GM12878 (cell line): ENCODE measurements at regions not wholly inside any gene's neighbourhood (a gene's known extent, or its start where the extent isn't known, plus 50 kb on each side); places are given as distances from the start of the nearest gene placed in this dataset.

Experiments
- ATAC-seq: fragments of 200-7000 bp; cut with Tn5 transposase; 3 replicates; pipeline ENCODE4 v1.9.1; 2020; ENCODE audit warnings: mild to moderate bottlenecking, moderate library complexity
- BruUV-seq: library from RNA; stranded (reverse); fragments of 400-500 nt; replicated peaks from 2 replicates; lab custom pipeline; 2021; lab: Mats Ljungman, UMichigan
- CTCF ChIA-PET: fragments of 300-600 bp; sonication (Branson Sonifier 250); formaldehyde crosslinking; extraction: SDS; loops from one replicate; lab custom pipeline; 2021; ENCODE audit warnings: inconsistent platforms; lab: Yijun Ruan, JAX
- POLR2A ChIA-PET: fragments of 350-600 bp; formaldehyde crosslinking; extraction: SDS; loops from one replicate; lab custom pipeline; 2021; ENCODE audit warnings: inconsistent platforms; lab: Charles Lee
- RAD21 ChIA-PET: fragments of 300-600 bp; sonication (Branson Sonifier 250); formaldehyde crosslinking; loops from one replicate; lab custom pipeline; 2023; ENCODE audit warnings: antibody characterized with exemption; ENCODE audit not compliant: unreplicated experiment; lab: Charles Lee
- SMC1A ChIA-PET: fragments of 300-600 bp; sonication (Branson Sonifier 250); formaldehyde crosslinking; loops from one replicate; lab custom pipeline; 2023; ENCODE audit not compliant: unreplicated experiment, uncharacterized antibody; lab: Charles Lee
- DNase-seq: peaks from one replicate; pipeline ENCODE4 v3.0.0-alpha.2; 2011; ENCODE audit warnings: low read depth, low spot score
- FAIRE-seq: peaks from 3 replicates; lab custom pipeline; 2011; peaks lifted over from hg19 to GRCh38; lab: Jason Lieb, UNC
- H2AFZ ChIP-seq: 2 replicates; pipeline ENCODE4 v1.6.0; 2011; ENCODE audit warnings: low read depth, low read length, control low read depth; ENCODE audit not compliant: control insufficient read depth
- H3K27ac ChIP-seq: 2 replicates; pipeline ENCODE4 v1.5.1; 2011; ENCODE audit warnings: control low read depth; ENCODE audit not compliant: control insufficient read depth, insufficient read depth
- H3K27me3 ChIP-seq, 2 experiments: replicated peaks in 1 of 2; 2 replicates each; pipeline versions ENCODE4 v1.6.0 to v1.6.1; 2011; ENCODE audit warnings: low read length in 1 of 2; ENCODE audit not compliant: control insufficient read depth in 2 of 2, insufficient read depth in 2 of 2
- H3K36me3 ChIP-seq, 2 experiments: 2 replicates each; pipeline ENCODE4 v1.5.1; 2011; ENCODE audit warnings: low read length in 1 of 2; ENCODE audit not compliant: control insufficient read depth in 2 of 2, insufficient read depth in 2 of 2
- H3K4me1 ChIP-seq: 2 replicates; pipeline ENCODE4 v1.6.1; 2011; ENCODE audit warnings: mild to moderate bottlenecking, low read length, moderate library complexity, mixed read lengths; ENCODE audit not compliant: control insufficient read depth, insufficient read depth
- H3K4me2 ChIP-seq: 2 replicates; pipeline ENCODE4 v1.6.0; 2011; ENCODE audit warnings: control low read depth; ENCODE audit not compliant: control insufficient read depth, insufficient read depth
- H3K4me3 ChIP-seq: fragments of 200-600 bp; sonication (generic); 2 replicates; pipeline ENCODE4 v1.5.1; 2016
- H3K79me2 ChIP-seq: 2 replicates; pipeline ENCODE4 v1.6.0; 2011; ENCODE audit warnings: low read length; ENCODE audit not compliant: control insufficient read depth, insufficient read depth
- H3K9ac ChIP-seq: 2 replicates; pipeline ENCODE4 v1.8.0; 2011; ENCODE audit warnings: low read length, control low read depth, mixed read lengths; ENCODE audit not compliant: control insufficient read depth, insufficient read depth
- H3K9me3 ChIP-seq: replicated peaks from 3 replicates; pipeline ENCODE4 v1.5.1; 2011; ENCODE audit warnings: mild to moderate bottlenecking, low read length; ENCODE audit not compliant: control insufficient read depth, insufficient read depth
- H4K20me1 ChIP-seq: 2 replicates; pipeline ENCODE4 v1.6.0; 2011; ENCODE audit not compliant: control insufficient read depth, insufficient read depth
- CTCF ChIP-seq, 3 experiments: IDR thresholded peaks in 2 of 3; conservative IDR thresholded peaks in 1 of 3; 2 replicates each; pipeline ENCODE4 v1.5.1; 2011; ENCODE audit warnings: low read depth in 3 of 3, low read length in 3 of 3, mild to moderate bottlenecking in 3 of 3, control low read depth in 2 of 3, moderate library complexity in 2 of 3, inconsistent platforms in 1 of 3, mixed read lengths in 1 of 3; ENCODE audit not compliant: control insufficient read depth in 2 of 3, insufficient read depth in 1 of 3; ENCODE audit errors: extremely low read depth in 1 of 3
- MYC ChIP-seq: IDR thresholded peaks from 2 replicates; pipeline ENCODE4 v1.6.1; 2011; ENCODE audit warnings: mild to moderate bottlenecking, low read length, moderate library complexity, inconsistent platforms; ENCODE audit not compliant: insufficient read depth, insufficient replicate concordance, insufficient read length, severe bottlenecking
- NFYA ChIP-seq: IDR thresholded peaks from 2 replicates; pipeline ENCODE4 v1.6.1; 2011; ENCODE audit warnings: low read depth, mild to moderate bottlenecking, low read length, improper control_type of control experiment, borderline replicate concordance
- RAD21 ChIP-seq: IDR thresholded peaks from 2 replicates; pipeline ENCODE4 v1.6.1; 2011; ENCODE audit warnings: mild to moderate bottlenecking, low read depth, low read length, moderate library complexity; ENCODE audit not compliant: insufficient read depth
- RCOR1 ChIP-seq: conservative IDR thresholded peaks from 2 replicates; pipeline ENCODE4 v1.6.1; 2012; ENCODE audit warnings: low read depth, low read length, improper control_type of control experiment
- SMARCA5 ChIP-seq: fragments of 450-650 bp; IDR thresholded peaks from 2 replicates; pipeline ENCODE4 v1.6.1; 2017; ENCODE audit warnings: mild to moderate bottlenecking
- SMC3 ChIP-seq: IDR thresholded peaks from 2 replicates; pipeline ENCODE4 v1.6.1; 2011; ENCODE audit warnings: low read length, improper control_type of control experiment, borderline replicate concordance
- STAT1 ChIP-seq: fragments of 450-650 bp; conservative IDR thresholded peaks from 2 replicates; pipeline ENCODE4 v1.6.1; 2014; ENCODE audit warnings: antibody characterized with exemption, mild to moderate bottlenecking
- STAT3 ChIP-seq: IDR thresholded peaks from 2 replicates; pipeline ENCODE4 v1.6.1; 2011; ENCODE audit warnings: low read depth, low read length, improper control_type of control experiment
- WGBS: methylation state at CpG from one replicate; pipeline ENCODE4 v1.1.6; 2016; ENCODE audit warnings: low lambda C conversion rate; ENCODE audit not compliant: insufficient replicate concordance, insufficient coverage; ENCODE audit errors: missing lambda C conversion rate; 5-methylcytosine and 5-hydroxymethylcytosine counted together
- in situ Hi-C: fragments of 300-500 bp; cut with MboI; formaldehyde crosslinking; loops from 9 replicates; pipeline ENCODE4 v1.14.3; 2018; ENCODE audit warnings: mixed read lengths
- intact Hi-C: fragments of 100-400 bp; cut with micrococcal nuclease; formaldehyde crosslinking; loops from one replicate; pipeline ENCODE4 v1.14.2; 2022; ENCODE audit not compliant: unreplicated experiment

DNA sequence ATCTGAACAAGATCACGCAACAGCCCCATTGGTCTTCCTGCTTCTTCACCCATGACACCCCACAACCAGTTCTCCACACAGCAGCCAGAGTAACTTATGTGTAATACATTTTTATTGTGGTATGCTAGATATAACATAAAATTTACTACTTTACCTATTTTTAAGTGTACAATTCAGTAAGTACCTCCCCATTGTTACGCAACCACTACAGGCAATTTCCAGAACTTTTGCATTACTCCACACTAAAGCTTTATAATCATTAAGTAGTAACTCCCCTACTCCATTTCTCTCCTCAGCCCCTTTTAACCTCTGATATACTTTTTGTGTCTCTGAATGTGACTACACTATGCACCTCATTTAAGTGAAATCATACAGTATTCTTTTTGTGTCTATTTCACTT lies 575.4 kb upstream of the CADM1 start:
- intact Hi-C loops = loop anchor here (5.0 kb wide), 1 partner anchor 742 kb away; no protein-coding TSS in a partner anchor
- BruUV-seq = no TSS peak
- ChIA-PET SMC1A (interaction anchor here (0.6 to 9.0 kb wide), 7 partner anchors 81 to 756 kb away, joined by 3 to 249 read pairs (median 3); no protein-coding TSS in a partner anchor), POLR2A (no interaction called here), CTCF (interaction anchor here (0.5 to 8.9 kb wide), 10 partner anchors 11 to 745 kb away, joined by 3 to 99 read pairs (median 8); no protein-coding TSS in a partner anchor), RAD21 (interaction anchor here (0.6 to 11.6 kb wide), 5 partner anchors 91 to 755 kb away, joined by 3 to 222 read pairs (median 6); no protein-coding TSS in a partner anchor)
- in situ Hi-C loops = loop anchor here (5.0 kb wide), 1 partner anchor 152 kb away; no protein-coding TSS in a partner anchor
- TF ChIP-seq STAT3 (no peak), STAT1 (no peak), RCOR1 (no peak), MYC (no peak)
- DNase-seq (no peak), ATAC-seq (no peak), FAIRE-seq (no peak)
- no peaks in the 10 kb centered on the region for H3K79me2 ChIP-seq
- peaks cover 3% of the 10 kb centered on the region for H3K4me1 ChIP-seq
- H3K27me3 ChIP-seq = no peaks in the 10 kb centered on the region
- no peaks in the 10 kb centered on the region for H3K36me3 ChIP-seq
- H4K20me1 ChIP-seq = no peaks in the 10 kb centered on the region
- no peak overlapping the region for H2AFZ ChIP-seq
- H3K4me2 ChIP-seq = no peak overlapping the region
- no peaks in the 10 kb centered on the region; the same call in 2 of the 3 replicates for H3K9me3 ChIP-seq
- 100% methylated on average over 2 of the region's 2 CpGs for WGBS
- no peak overlapping the region for H3K27ac ChIP-seq
- no peak overlapping the region for H3K9ac ChIP-seq
- no peak overlapping the region for H3K4me3 ChIP-seq

DNA sequence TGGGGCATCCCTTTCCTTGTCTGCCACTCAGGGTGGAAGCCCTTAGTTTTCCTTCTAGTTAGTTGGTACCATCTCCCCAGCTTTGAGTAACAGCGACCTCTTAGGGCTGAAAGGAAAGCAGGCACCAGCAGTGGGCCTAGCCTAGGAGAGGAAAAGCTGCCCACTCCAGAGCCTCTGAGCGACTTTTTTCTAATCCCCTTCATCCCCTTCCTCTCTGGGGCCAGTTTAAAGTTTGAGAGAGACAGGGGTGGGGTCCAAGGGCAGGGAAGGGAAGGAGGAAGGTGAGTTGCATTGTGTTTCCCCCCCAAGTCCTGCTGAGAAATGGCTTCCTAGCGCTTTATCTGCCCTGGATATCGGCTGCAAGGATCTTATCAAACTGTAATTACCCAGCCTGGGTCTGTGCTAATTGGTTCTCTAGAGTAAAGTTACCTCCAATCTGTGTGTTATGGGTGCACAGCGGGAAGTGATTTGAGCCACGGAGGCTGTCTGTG lies 573.9 kb upstream of the CADM1 start:
- BruUV-seq = no TSS peak

More for the DNA sequence above, 573.9 kb upstream of the CADM1 start:
- H2AFZ ChIP-seq = no peak overlapping the region
- peak; percentile 86 for TF ChIP-seq RAD21
- TF ChIP-seq NFYA = no peak
- peak; percentile 53; the same call in 1 of the 2 replicates for TF ChIP-seq SMC3
- TF ChIP-seq CTCF (IDR thresholded peaks at IDR 0.05 in 2 of 3, conservative IDR thresholded peaks at IDR 0.05 in 1 of 3; ENCODE audit: control insufficient read depth in 2 of 3, extremely low read depth in 1 of 3, insufficient read depth in 1 of 3, low read depth in 3 of 3, low read length in 3 of 3) = peak; percentile 63 to 66 (median 63)
- TF ChIP-seq SMARCA5 = 0 out of 2 replicates have a peak, but pooled peaks have one; percentile 49
- RAD21 ChIA-PET = interaction anchor here (0.7 to 11.6 kb wide), 10 partner anchors 70 to 753 kb away, joined by 3 to 222 read pairs (median 5); no protein-coding TSS in a partner anchor
- H3K27ac ChIP-seq = no peak overlapping the region
- intact Hi-C loops (loop anchor here (5.0 kb wide), 1 partner anchor 741 kb away; no protein-coding TSS in a partner anchor), in situ Hi-C loops (loop anchor here (5.0 kb wide), 1 partner anchor 151 kb away; no protein-coding TSS in a partner anchor)
- no peaks in the 10 kb centered on the region for H4K20me1 ChIP-seq
- no peak for DNase-seq
- no peak for FAIRE-seq
- SMC1A ChIA-PET = interaction anchor here (1.0 to 9.0 kb wide), 14 partner anchors 10 to 755 kb away, joined by 3 to 249 read pairs (median 5); no protein-coding TSS in a partner anchor
- no peak overlapping the region for H3K9ac ChIP-seq
- WGBS = 52% methylated on average over 6 of the region's 6 CpGs
- H3K9me3 ChIP-seq = no peaks in the 10 kb centered on the region
- POLR2A ChIA-PET = interaction anchor here (1.3 kb wide), 1 partner anchor 151 kb away, joined by 3 read pairs; no protein-coding TSS in a partner anchor
- no peak overlapping the region for H3K4me3 ChIP-seq
- CTCF ChIA-PET = interaction anchor here (0.6 to 8.9 kb wide), 20 partner anchors 9 to 743 kb away, joined by 3 to 99 read pairs (median 4); no protein-coding TSS in a partner anchor
- H3K27me3 ChIP-seq = no peaks in the 10 kb centered on the region
- no peaks in the 10 kb centered on the region for H3K36me3 ChIP-seq
- peak; percentile 14; the same call in 1 of the 3 replicates for ATAC-seq
- no peaks in the 10 kb centered on the region for H3K79me2 ChIP-seq
- no peak overlapping the region for H3K4me2 ChIP-seq
- H3K4me1 ChIP-seq = peaks cover 18% of the 10 kb centered on the region
